ENCODE measurements at regions not wholly inside any gene's neighbourhood (a gene's known extent, or its start where the extent isn't known, plus 50 kb on each side); places are given as distances from the start of the nearest gene placed in this dataset.
"Not testable (repeated sequence)": the region's sequence is repeated elsewhere in the genome, so short reads cannot be mapped to it uniquely, and the experiment has no call there.

- peaks cover 12% of the 10 kb centered on the region for H3K4me1 Mint-ChIP-seq
- H3K27ac Mint-ChIP-seq; ATAC-seq (ENCODE audit: low read depth); POLR2A ChIA-PET; H3K4me3 Mint-ChIP-seq; DNase-seq; H3K36me3 Mint-ChIP-seq; H3K27me3 Mint-ChIP-seq; H3K9me3 Mint-ChIP-seq: not testable (repeated sequence)
Observed at GRCh38 chr9:94387338-94388010, 59.0 kb upstream of the NUTM2F start.

GRCh38 chr9:94388011-94388406 is 59.6 kb upstream of the NUTM2F start:
- H3K4me1 Mint-ChIP-seq = peaks cover 12% of the 10 kb centered on the region
- H3K9me3 Mint-ChIP-seq, H3K36me3 Mint-ChIP-seq: not testable (repeated sequence)

GRCh38 chr9:94390425-94391098 is 62.1 kb upstream of the NUTM2F start:
- H3K27ac Mint-ChIP-seq; H3K9me3 Mint-ChIP-seq; DNase-seq; H3K27me3 Mint-ChIP-seq; H3K4me1 Mint-ChIP-seq; POLR2A ChIA-PET; ATAC-seq (ENCODE audit: low read depth); H3K36me3 Mint-ChIP-seq; H3K4me3 Mint-ChIP-seq: not testable (repeated sequence)

More at GRCh38 chr9:94388011-94388406, 59.6 kb upstream of the NUTM2F start:
- H3K27me3 Mint-ChIP-seq; POLR2A ChIA-PET; H3K27ac Mint-ChIP-seq; DNase-seq; ATAC-seq (ENCODE audit: low read depth); H3K4me3 Mint-ChIP-seq: not testable (repeated sequence)

- DNase-seq; H3K27ac Mint-ChIP-seq; ATAC-seq (ENCODE audit: low read depth); H3K27me3 Mint-ChIP-seq; POLR2A ChIA-PET; H3K9me3 Mint-ChIP-seq; H3K4me3 Mint-ChIP-seq; H3K36me3 Mint-ChIP-seq: not testable (repeated sequence)
- peaks cover 16% of the 10 kb centered on the region for H3K4me1 Mint-ChIP-seq
Observed at GRCh38 chr9:94392971-94393624, 64.7 kb upstream of the NUTM2F start.

- H3K4me1 Mint-ChIP-seq = peaks cover 14% of the 10 kb centered on the region
- H3K4me3 Mint-ChIP-seq = peak overlapping the region; percentile 3
- peaks cover 11% of the 10 kb centered on the region for H3K36me3 Mint-ChIP-seq
- H3K9me3 Mint-ChIP-seq, POLR2A ChIA-PET, H3K27me3 Mint-ChIP-seq, DNase-seq: not testable (repeated sequence)
- H3K27ac Mint-ChIP-seq = peak overlapping the region; percentile 54
- peak; percentile 79 for ATAC-seq (ENCODE audit: low read depth)
Observed at GRCh38 chr9:94397766-94398379, 69.4 kb upstream of the NUTM2F start.

GRCh38 chr9:94400461-94400860 is 72.0 kb upstream of the NUTM2F start:
- H3K9me3 Mint-ChIP-seq; ATAC-seq (ENCODE audit: low read depth); POLR2A ChIA-PET; H3K27ac Mint-ChIP-seq; H3K4me3 Mint-ChIP-seq; H3K27me3 Mint-ChIP-seq; DNase-seq: not testable (repeated sequence)
- Mint-ChIP-seq H3K36me3 (peaks cover 11% of the 10 kb centered on the region), H3K4me1 (peaks cover 13% of the 10 kb centered on the region)

- H3K4me3 Mint-ChIP-seq; POLR2A ChIA-PET; DNase-seq; H3K27me3 Mint-ChIP-seq; H3K36me3 Mint-ChIP-seq; H3K9me3 Mint-ChIP-seq; ATAC-seq (ENCODE audit: low read depth); H3K27ac Mint-ChIP-seq; H3K4me1 Mint-ChIP-seq: not testable (repeated sequence)
Observed at GRCh38 chr9:94402795-94403194, 74.4 kb upstream of the NUTM2F start.

GRCh38 chr9:94403571-94403970 is 75.1 kb upstream of the NUTM2F start:
- H3K27ac Mint-ChIP-seq; H3K4me1 Mint-ChIP-seq; DNase-seq; ATAC-seq (ENCODE audit: low read depth); POLR2A ChIA-PET; H3K4me3 Mint-ChIP-seq; H3K36me3 Mint-ChIP-seq; H3K27me3 Mint-ChIP-seq; H3K9me3 Mint-ChIP-seq: not testable (repeated sequence)

- not testable (repeated sequence) for H3K27ac Mint-ChIP-seq
Observed at GRCh38 chr9:94413665-94414064, 85.2 kb upstream of the NUTM2F start.

GRCh38 chr9:94415111-94415510 is 86.7 kb upstream of the NUTM2F start:
- POLR2A ChIA-PET; H3K36me3 Mint-ChIP-seq; H3K9me3 Mint-ChIP-seq; DNase-seq; ATAC-seq (ENCODE audit: low read depth); H3K27me3 Mint-ChIP-seq; H3K4me3 Mint-ChIP-seq; H3K4me1 Mint-ChIP-seq; H3K27ac Mint-ChIP-seq: not testable (repeated sequence)

More at GRCh38 chr9:94413665-94414064, 85.2 kb upstream of the NUTM2F start:
- H3K9me3 Mint-ChIP-seq; H3K4me3 Mint-ChIP-seq; H3K4me1 Mint-ChIP-seq; H3K36me3 Mint-ChIP-seq; H3K27me3 Mint-ChIP-seq; POLR2A ChIA-PET; DNase-seq; ATAC-seq (ENCODE audit: low read depth): not testable (repeated sequence)

- H3K9me3 Mint-ChIP-seq; H3K36me3 Mint-ChIP-seq; ATAC-seq (ENCODE audit: low read depth); H3K27me3 Mint-ChIP-seq; H3K4me3 Mint-ChIP-seq; H3K4me1 Mint-ChIP-seq; H3K27ac Mint-ChIP-seq; POLR2A ChIA-PET; DNase-seq: not testable (repeated sequence)
Observed at GRCh38 chr9:94420098-94420497, 91.7 kb upstream of the NUTM2F start.

- POLR2A ChIA-PET; DNase-seq; H3K36me3 Mint-ChIP-seq; H3K4me1 Mint-ChIP-seq; H3K9me3 Mint-ChIP-seq; H3K27me3 Mint-ChIP-seq; H3K27ac Mint-ChIP-seq; ATAC-seq (ENCODE audit: low read depth); H3K4me3 Mint-ChIP-seq: not testable (repeated sequence)
Observed at GRCh38 chr9:94421951-94422350, 93.5 kb upstream of the NUTM2F start.

- DNase-seq; POLR2A ChIA-PET; H3K36me3 Mint-ChIP-seq; H3K27me3 Mint-ChIP-seq; H3K4me1 Mint-ChIP-seq; H3K27ac Mint-ChIP-seq; H3K9me3 Mint-ChIP-seq; H3K4me3 Mint-ChIP-seq; ATAC-seq (ENCODE audit: low read depth): not testable (repeated sequence)
Observed at GRCh38 chr9:94425312-94425711, 96.9 kb upstream of the NUTM2F start.

Data from activated naive CD8-positive, alpha-beta T cell treated with anti-CD3 and anti-CD28 coated beads, Interleukin-2, amount 10 ng/mL, durations not matched to agents 7 days and 5 days (primary cell).